K562 (cell line): ENCODE measurements at regions not wholly inside any gene's neighbourhood (a gene's known extent, or its start where the extent isn't known, plus 50 kb on each side); places are given as distances from the start of the nearest gene placed in this dataset.

Source experiments
- ATAC-seq: fragments of 200-7000 bp; cut with Tn5 transposase; 3 replicates; pipeline ENCODE4 v1.9.1; 2020; ENCODE audit warnings: moderate library complexity
- BruUV-seq: library from RNA; stranded (reverse); fragments of 400-500 nt; replicated peaks from 2 replicates; lab custom pipeline; 2021; lab: Mats Ljungman, UMichigan
- CTCF ChIA-PET: fragments of 300-600 bp; formaldehyde crosslinking; extraction: SDS; loops from one replicate; lab custom pipeline; 2021; ENCODE audit warnings: low intra/inter-chr PET ratio; lab: Yijun Ruan, JAX
- POLR2A ChIA-PET: fragments of 300-600, 350-650 bp; sonication (Branson Sonifier 250); formaldehyde crosslinking; extraction: SDS; loops from one replicate; lab custom pipeline; 2021; ENCODE audit warnings: antibody characterized with exemption, inconsistent platforms; lab: Yijun Ruan, JAX
- DNase-seq, 4 experiments: peaks; one replicate each; pipeline versions ENCODE4 v3.0.0 to v3.0.0-alpha.2; 2011 to 2018; ENCODE audit warnings: low spot score in 3 of 4, mixed read lengths in 3 of 4; ENCODE audit errors: extremely low read depth in 1 of 4
- FAIRE-seq: peaks from 2 replicates; lab custom pipeline; 2011; peaks lifted over from hg19 to GRCh38; lab: Jason Lieb, UNC
- H2AFZ ChIP-seq: 2 replicates; pipeline ENCODE4 v1.6.0; 2011; ENCODE audit warnings: low read depth, low read length, control low read depth, inconsistent platforms
- H3K27ac ChIP-seq: fragments of 200-600 bp; 3 replicates; pipeline ENCODE4 v1.8.0; 2011; ENCODE audit warnings: low read depth, mild to moderate bottlenecking, control low read depth, inconsistent platforms, low read length, moderate library complexity, mixed read lengths; ENCODE audit errors: extremely low read depth
- H3K27me3 ChIP-seq, 2 experiments: fragments of 300-600 bp in 1 of 2; 2 replicates in 1 of 2; 3 replicates in 1 of 2; pipeline versions ENCODE4 v1.6.0 to v1.8.0; 2011; ENCODE audit warnings: inconsistent platforms in 2 of 2, low read length in 2 of 2, mild to moderate bottlenecking in 1 of 2, mixed read lengths in 1 of 2, moderate library complexity in 1 of 2; ENCODE audit not compliant: control insufficient read depth in 2 of 2, insufficient read depth in 2 of 2
- H3K36me3 ChIP-seq: fragments of 300-600 bp; 3 replicates; pipeline ENCODE4 v1.8.0; 2011; ENCODE audit warnings: mild to moderate bottlenecking, low read length, inconsistent platforms; ENCODE audit not compliant: control insufficient read depth, insufficient read depth
- H3K4me1 ChIP-seq, 2 experiments: fragments of 200-600 bp in 1 of 2; replicated peaks in 1 of 2; 2 replicates in 1 of 2; 3 replicates in 1 of 2; pipeline versions ENCODE4 v1.5.1 to v1.8.0; 2011; ENCODE audit warnings: inconsistent platforms in 2 of 2, low read length in 2 of 2, mild to moderate bottlenecking in 1 of 2, mixed read lengths in 1 of 2, moderate library complexity in 1 of 2; ENCODE audit not compliant: control insufficient read depth in 2 of 2, insufficient read depth in 2 of 2
- H3K4me2 ChIP-seq: 2 replicates; pipeline ENCODE4 v1.6.1; 2011; ENCODE audit warnings: low read length, control low read depth, inconsistent platforms, mixed read lengths; ENCODE audit not compliant: insufficient read depth
- H3K4me3 ChIP-seq: fragments of 200-600 bp; sonication (generic), shearing (Covaris generic); 2 replicates; pipeline ENCODE4 v1.5.1; 2016; ENCODE audit warnings: control low read depth, inconsistent platforms
- H3K79me2 ChIP-seq: fragments of 200-600 bp; 3 replicates; pipeline ENCODE4 v1.8.0; 2011; ENCODE audit warnings: low read length, inconsistent platforms; ENCODE audit not compliant: control insufficient read depth, insufficient read depth
- H3K9ac ChIP-seq, 2 experiments: 2 replicates each; pipeline versions ENCODE4 v1.6.0 to v1.6.1; 2011; ENCODE audit warnings: low read depth in 2 of 2, low read length in 2 of 2, control low read depth in 1 of 2, inconsistent platforms in 1 of 2, mild to moderate bottlenecking in 1 of 2, mixed read lengths in 1 of 2; ENCODE audit not compliant: insufficient read depth in 1 of 2
- H3K9me1 ChIP-seq: one replicate; pipeline ENCODE4 v1.6.0; 2011; ENCODE audit warnings: inconsistent platforms, mild to moderate bottlenecking, low read length, moderate library complexity; ENCODE audit not compliant: control insufficient read depth, insufficient read depth
- H3K9me3 ChIP-seq: replicated peaks from 2 replicates; pipeline ENCODE4 v1.5.1; 2011; ENCODE audit warnings: low read depth, low read length, inconsistent platforms; ENCODE audit not compliant: control insufficient read depth, insufficient read depth
- H4K20me1 ChIP-seq: replicated peaks from 2 replicates; pipeline ENCODE4 v1.6.1; 2011; ENCODE audit warnings: low read length, inconsistent platforms, mixed read lengths; ENCODE audit not compliant: control insufficient read depth, insufficient read depth
- FOXM1 ChIP-seq, 2 experiments: fragments of 450-650 bp in 1 of 2; sonication (generic) in 1 of 2; formaldehyde crosslinking in 1 of 2; IDR thresholded peaks; 2 replicates each; pipeline versions ENCODE4 v1.6.1 to v1.9.0; 2017 to 2022; ENCODE audit warnings: low read depth in 2 of 2, mild to moderate bottlenecking in 2 of 2, missing genetic modification reagents in 1 of 2, moderate library complexity in 1 of 2
- GATAD2A ChIP-seq: fragments of 450-650 bp; IDR thresholded peaks from 2 replicates; pipeline ENCODE4 v1.6.1; 2017
- MAFK ChIP-seq: IDR thresholded peaks from 2 replicates; pipeline ENCODE4 v1.6.1; 2011; ENCODE audit warnings: low read length, improper control_type of control experiment
- MXI1 ChIP-seq: IDR thresholded peaks from 2 replicates; pipeline ENCODE4 v1.6.1; 2011; ENCODE audit warnings: low read depth, mild to moderate bottlenecking, improper control_type of control experiment, low read length
- NCOA1 ChIP-seq: fragments of 450-650 bp; IDR thresholded peaks from 2 replicates; pipeline ENCODE4 v1.6.1; 2016; ENCODE audit warnings: low read depth
- NFXL1 ChIP-seq: fragments of 450-650 bp; formaldehyde crosslinking; IDR thresholded peaks from 2 replicates; pipeline ENCODE4 v1.4.0; 2021; ENCODE audit warnings: mild to moderate bottlenecking
- RBM17 ChIP-seq: fragments of 200-400 bp; formaldehyde crosslinking; IDR thresholded peaks from 2 replicates; pipeline ENCODE4 v1.6.1; 2017; ENCODE audit warnings: low read depth, mild to moderate bottlenecking, low read length, borderline replicate concordance
- SMARCA5 ChIP-seq: fragments of 450-650 bp; IDR thresholded peaks from 2 replicates; pipeline ENCODE4 v1.6.1; 2016
- ZNF445 ChIP-seq: fragments of 250-450 bp; sonication (Bioruptor Pico); IDR thresholded peaks from 2 replicates; pipeline ENCODE4 v1.4.0; 2020; ENCODE audit warnings: low read depth, mild to moderate bottlenecking, moderate library complexity
- WGBS: fragments of 100-300 bp; shearing (Covaris generic); methylation state at CpG from one replicate; pipeline ENCODE4 v1.1.6; 2016; ENCODE audit warnings: low coverage, mixed read lengths; ENCODE audit not compliant: insufficient coverage; ENCODE audit errors: missing lambda C conversion rate; 5-methylcytosine and 5-hydroxymethylcytosine counted together
- in situ Hi-C: fragments of 300-500 bp; cut with MboI; formaldehyde crosslinking; loops from 4 replicates; pipeline ENCODE4 v1.15.0; 2018; ENCODE audit warnings: inconsistent platforms, mixed read lengths
- intact Hi-C: fragments of 100-400 bp; cut with micrococcal nuclease; formaldehyde crosslinking; loops from 2 replicates; pipeline ENCODE4 v1.14.2; 2022
- TF ChIP-seq, protein P1 (sequence below): fragments of 450-650 bp; IDR thresholded peaks from 2 replicates; pipeline ENCODE4 v1.6.1; 2016; ENCODE audit warnings: low read depth
- TF ChIP-seq, protein P2 (sequence below): sonication (generic); formaldehyde crosslinking; IDR thresholded peaks from 2 replicates; pipeline ENCODE4 v1.4.0; 2020; ENCODE audit warnings: mild to moderate bottlenecking, missing genetic modification reagents
- TF ChIP-seq, protein P3 (sequence below): fragments of 250-450 bp; sonication (Bioruptor Pico); IDR thresholded peaks from 2 replicates; pipeline ENCODE4 v1.5.0; 2021

DNA sequence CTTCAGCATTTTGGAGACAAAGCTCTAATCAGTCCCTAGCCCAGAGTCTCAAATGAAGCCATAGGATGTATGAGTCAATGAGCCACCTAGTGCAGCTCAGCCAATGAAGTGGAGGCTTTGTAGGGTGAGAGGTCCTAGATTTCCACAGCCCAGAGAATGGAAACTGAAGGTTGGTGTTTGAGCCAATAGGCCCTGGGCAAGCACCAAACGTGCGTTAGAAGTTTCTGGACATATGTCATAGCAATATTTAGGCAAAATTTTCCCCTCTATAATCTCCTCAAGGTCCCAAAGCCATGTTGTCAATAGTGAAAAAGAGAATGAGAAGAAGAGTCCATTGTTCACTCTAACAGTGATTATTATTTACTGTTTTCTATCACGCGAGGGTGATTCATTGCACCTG lies 361.3 kb downstream of the PLPP3 start (continued):
- TF ChIP-seq ZNF445 (CRISPR knock-in tag), result no peak
- no peak for TF ChIP-seq MAFK
- TF ChIP-seq, protein P1, sequence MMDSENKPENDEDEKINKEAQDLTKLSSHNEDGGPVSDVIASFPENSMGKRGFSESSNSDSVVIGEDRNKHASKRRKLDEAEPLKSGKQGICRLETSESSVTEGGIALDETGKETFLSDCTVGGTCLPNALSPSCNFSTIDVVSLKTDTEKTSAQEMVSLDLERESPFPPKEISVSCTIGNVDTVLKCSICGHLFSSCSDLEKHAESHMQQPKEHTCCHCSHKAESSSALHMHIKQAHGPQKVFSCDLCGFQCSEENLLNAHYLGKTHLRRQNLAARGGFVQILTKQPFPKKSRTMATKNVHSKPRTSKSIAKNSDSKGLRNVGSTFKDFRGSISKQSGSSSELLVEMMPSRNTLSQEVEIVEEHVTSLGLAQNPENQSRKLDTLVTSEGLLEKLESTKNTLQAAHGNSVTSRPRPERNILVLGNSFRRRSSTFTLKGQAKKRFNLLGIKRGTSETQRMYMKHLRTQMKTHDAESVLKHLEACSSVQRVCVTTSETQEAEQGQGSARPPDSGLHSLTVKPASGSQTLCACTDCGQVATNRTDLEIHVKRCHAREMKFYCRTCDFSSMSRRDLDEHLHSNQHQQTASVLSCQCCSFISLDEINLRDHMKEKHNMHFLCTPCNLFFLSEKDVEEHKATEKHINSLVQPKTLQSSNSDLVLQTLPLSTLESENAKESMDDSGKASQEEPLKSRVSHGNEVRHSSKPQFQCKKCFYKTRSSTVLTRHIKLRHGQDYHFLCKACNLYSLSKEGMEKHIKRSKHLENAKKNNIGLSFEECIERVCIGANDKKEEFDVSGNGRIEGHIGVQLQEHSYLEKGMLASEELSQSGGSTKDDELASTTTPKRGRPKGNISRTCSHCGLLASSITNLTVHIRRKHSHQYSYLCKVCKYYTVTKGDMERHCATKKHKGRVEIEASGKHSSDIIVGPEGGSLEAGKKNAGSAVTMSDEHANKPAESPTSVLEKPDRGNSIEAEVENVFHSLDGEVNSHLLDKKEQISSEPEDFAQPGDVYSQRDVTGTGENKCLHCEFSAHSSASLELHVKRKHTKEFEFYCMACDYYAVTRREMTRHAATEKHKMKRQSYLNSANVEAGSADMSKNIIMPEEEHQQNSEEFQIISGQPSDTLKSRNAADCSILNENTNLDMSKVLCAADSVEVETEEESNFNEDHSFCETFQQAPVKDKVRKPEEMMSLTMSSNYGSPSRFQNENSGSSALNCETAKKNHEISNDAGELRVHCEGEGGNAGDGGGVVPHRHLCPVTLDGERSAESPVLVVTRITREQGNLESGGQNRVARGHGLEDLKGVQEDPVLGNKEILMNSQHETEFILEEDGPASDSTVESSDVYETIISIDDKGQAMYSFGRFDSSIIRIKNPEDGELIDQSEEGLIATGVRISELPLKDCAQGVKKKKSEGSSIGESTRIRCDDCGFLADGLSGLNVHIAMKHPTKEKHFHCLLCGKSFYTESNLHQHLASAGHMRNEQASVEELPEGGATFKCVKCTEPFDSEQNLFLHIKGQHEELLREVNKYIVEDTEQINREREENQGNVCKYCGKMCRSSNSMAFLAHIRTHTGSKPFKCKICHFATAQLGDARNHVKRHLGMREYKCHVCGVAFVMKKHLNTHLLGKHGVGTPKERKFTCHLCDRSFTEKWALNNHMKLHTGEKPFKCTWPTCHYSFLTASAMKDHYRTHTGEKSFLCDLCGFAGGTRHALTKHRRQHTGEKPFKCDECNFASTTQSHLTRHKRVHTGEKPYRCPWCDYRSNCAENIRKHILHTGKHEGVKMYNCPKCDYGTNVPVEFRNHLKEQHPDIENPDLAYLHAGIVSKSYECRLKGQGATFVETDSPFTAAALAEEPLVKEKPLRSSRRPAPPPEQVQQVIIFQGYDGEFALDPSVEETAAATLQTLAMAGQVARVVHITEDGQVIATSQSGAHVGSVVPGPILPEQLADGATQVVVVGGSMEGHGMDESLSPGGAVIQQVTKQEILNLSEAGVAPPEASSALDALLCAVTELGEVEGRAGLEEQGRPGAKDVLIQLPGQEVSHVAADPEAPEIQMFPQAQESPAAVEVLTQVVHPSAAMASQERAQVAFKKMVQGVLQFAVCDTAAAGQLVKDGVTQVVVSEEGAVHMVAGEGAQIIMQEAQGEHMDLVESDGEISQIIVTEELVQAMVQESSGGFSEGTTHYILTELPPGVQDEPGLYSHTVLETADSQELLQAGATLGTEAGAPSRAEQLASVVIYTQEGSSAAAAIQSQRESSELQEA, result no peak
- TF ChIP-seq NFXL1, result no peak

DNA sequence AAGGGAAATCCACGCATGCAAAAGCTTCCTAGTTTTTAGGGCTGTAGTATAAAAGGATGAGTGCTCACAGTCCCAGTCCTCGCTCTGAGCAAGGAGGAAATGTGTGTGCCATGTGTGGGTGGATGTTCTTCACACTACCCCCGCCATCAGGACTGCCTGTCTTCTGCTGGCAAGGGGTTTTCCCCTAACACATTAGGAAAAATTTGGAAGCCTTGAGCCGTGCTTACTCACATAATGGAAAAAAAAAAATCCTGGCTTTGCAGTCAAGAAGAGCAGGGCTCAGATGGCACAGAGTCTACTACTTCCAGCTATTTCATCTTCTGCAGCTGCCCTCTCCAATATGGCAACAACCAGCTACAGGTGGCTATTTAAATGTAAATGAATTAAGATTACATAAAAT lies 363.1 kb downstream of the PLPP3 start:
- no TSS peak for BruUV-seq
- no peak for FAIRE-seq
- 2% methylated on average over 4 of the region's 4 CpGs for whole genome bisulfite sequencing
- no peak for TF ChIP-seq FOXM1 (IDR thresholded peaks at IDR 0.05; ENCODE audit: low read depth)
- TF ChIP-seq FOXM1 (CRISPR knock-in tag; IDR thresholded peaks at IDR 0.05; ENCODE audit: low read depth), result no peak
- TF ChIP-seq, protein P2, sequence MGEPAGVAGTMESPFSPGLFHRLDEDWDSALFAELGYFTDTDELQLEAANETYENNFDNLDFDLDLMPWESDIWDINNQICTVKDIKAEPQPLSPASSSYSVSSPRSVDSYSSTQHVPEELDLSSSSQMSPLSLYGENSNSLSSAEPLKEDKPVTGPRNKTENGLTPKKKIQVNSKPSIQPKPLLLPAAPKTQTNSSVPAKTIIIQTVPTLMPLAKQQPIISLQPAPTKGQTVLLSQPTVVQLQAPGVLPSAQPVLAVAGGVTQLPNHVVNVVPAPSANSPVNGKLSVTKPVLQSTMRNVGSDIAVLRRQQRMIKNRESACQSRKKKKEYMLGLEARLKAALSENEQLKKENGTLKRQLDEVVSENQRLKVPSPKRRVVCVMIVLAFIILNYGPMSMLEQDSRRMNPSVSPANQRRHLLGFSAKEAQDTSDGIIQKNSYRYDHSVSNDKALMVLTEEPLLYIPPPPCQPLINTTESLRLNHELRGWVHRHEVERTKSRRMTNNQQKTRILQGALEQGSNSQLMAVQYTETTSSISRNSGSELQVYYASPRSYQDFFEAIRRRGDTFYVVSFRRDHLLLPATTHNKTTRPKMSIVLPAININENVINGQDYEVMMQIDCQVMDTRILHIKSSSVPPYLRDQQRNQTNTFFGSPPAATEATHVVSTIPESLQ (CRISPR knock-in tag), result no peak
- no peak for TF ChIP-seq GATAD2A
- no peak for TF ChIP-seq RBM17
- no peak for TF ChIP-seq MXI1
- TF ChIP-seq NCOA1, result no peak
- no peak for TF ChIP-seq SMARCA5
- TF ChIP-seq, protein P3, sequence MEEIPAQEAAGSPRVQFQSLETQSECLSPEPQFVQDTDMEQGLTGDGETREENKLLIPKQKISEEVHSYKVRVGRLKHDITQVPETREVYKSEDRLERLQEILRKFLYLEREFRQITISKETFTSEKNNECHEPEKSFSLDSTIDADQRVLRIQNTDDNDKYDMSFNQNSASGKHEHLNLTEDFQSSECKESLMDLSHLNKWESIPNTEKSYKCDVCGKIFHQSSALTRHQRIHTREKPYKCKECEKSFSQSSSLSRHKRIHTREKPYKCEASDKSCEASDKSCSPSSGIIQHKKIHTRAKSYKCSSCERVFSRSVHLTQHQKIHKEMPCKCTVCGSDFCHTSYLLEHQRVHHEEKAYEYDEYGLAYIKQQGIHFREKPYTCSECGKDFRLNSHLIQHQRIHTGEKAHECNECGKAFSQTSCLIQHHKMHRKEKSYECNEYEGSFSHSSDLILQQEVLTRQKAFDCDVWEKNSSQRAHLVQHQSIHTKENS (CRISPR knock-in tag), result no peak

More for the DNA sequence above, 363.1 kb downstream of the PLPP3 start:
- POLR2A ChIA-PET, result no interaction called here
- H3K9me3 ChIP-seq, result no peaks in the 10 kb centered on the region
- H3K9ac ChIP-seq, result no peak overlapping the region
- in situ Hi-C loops, result no loop called here
- no peaks in the 10 kb centered on the region for H3K27me3 ChIP-seq
- CTCF ChIA-PET, result no interaction called here
- no peaks in the 10 kb centered on the region for H3K9me1 ChIP-seq
- no peak overlapping the region for H3K27ac ChIP-seq
- DNase-seq (no peak), ATAC-seq (no peak)
- intact Hi-C loops, result no loop called here
- no peak overlapping the region for H3K4me3 ChIP-seq
- no peaks in the 10 kb centered on the region for H3K79me2 ChIP-seq
- no peak overlapping the region for H3K4me2 ChIP-seq
- H4K20me1 ChIP-seq, result no peaks in the 10 kb centered on the region
- H2AFZ ChIP-seq, result no peak overlapping the region
- no peaks in the 10 kb centered on the region for H3K4me1 ChIP-seq
- no peaks in the 10 kb centered on the region for H3K36me3 ChIP-seq
